Naive thymus-derived CD8-positive, alpha-beta T cell (primary cell): ENCODE measurements at regions not wholly inside any gene's neighbourhood (a gene's known extent, or its start where the extent isn't known, plus 50 kb on each side); places are given as distances from the start of the nearest gene placed in this dataset.

Source experiments
- ATAC-seq, 2 donors: fragments of 150-1000 bp; cut with Tn5 transposase in 1 of 2; sonication (Bioruptor Pico), chemical (Tn5 transposase) in 1 of 2; 1 replicate in 1 of 2; 2 replicates in 1 of 2; pipeline ENCODE4 v1.10.0; 2021; ENCODE audit warnings: mild to moderate bottlenecking in 2 of 2, moderate library complexity in 2 of 2
- POLR2A ChIA-PET: fragments of 350-600 bp; sonication (Branson Sonifier 250); formaldehyde crosslinking; loops from one replicate; lab custom pipeline; 2021; ENCODE audit warnings: antibody characterized with exemption; lab: Charles Lee
- DNase-seq, 10 donors: peaks; one replicate each; pipeline versions ENCODE4 v3.0.0 to v3.0.0-alpha.2; 2020 to 2022
- H3K27ac Mint-ChIP-seq, 10 donors: one replicate each; pipeline ENCODE4 v1.8.0; 2020 to 2022; ENCODE audit warnings: mild to moderate bottlenecking in 10 of 10, mixed read lengths in 10 of 10, moderate library complexity in 4 of 10, inconsistent platforms in 1 of 10
- H3K27me3 Mint-ChIP-seq, 5 donors: one replicate each; pipeline ENCODE4 v1.8.0; 2021 to 2022; ENCODE audit warnings: mixed read lengths in 5 of 5
- H3K36me3 Mint-ChIP-seq, 3 donors: one replicate each; pipeline ENCODE4 v1.8.0; 2020 to 2022; ENCODE audit warnings: mixed read lengths in 3 of 3, mild to moderate bottlenecking in 2 of 3, inconsistent platforms in 1 of 3
- H3K4me1 Mint-ChIP-seq, 4 donors: one replicate each; pipeline ENCODE4 v1.8.0; 2021 to 2022; ENCODE audit warnings: mixed read lengths in 4 of 4
- H3K4me3 Mint-ChIP-seq, 10 donors: one replicate each; pipeline ENCODE4 v1.8.0; 2020 to 2022; ENCODE audit warnings: mild to moderate bottlenecking in 10 of 10, mixed read lengths in 10 of 10, moderate library complexity in 6 of 10, inconsistent platforms in 1 of 10
- H3K9me3 Mint-ChIP-seq, 9 donors: one replicate each; pipeline ENCODE4 v1.8.0; 2020 to 2022; ENCODE audit warnings: mixed read lengths in 9 of 9, mild to moderate bottlenecking in 3 of 9, inconsistent platforms in 1 of 9, moderate library complexity in 1 of 9

- peaks cover 0 to 4% (median 0%) of the 10 kb centered on the region in 9 donors for H3K9me3 Mint-ChIP-seq
- H3K27ac Mint-ChIP-seq: peak overlapping the region in 1 of 10 donors; percentile 60
- H3K4me3 Mint-ChIP-seq: no peak overlapping the region
- POLR2A ChIA-PET: no interaction called here
- peaks cover 0 to 8% (median 6%) of the 10 kb centered on the region in 5 donors for H3K27me3 Mint-ChIP-seq
- no peak for DNase-seq
- ATAC-seq: no peak
- H3K4me1 Mint-ChIP-seq: peaks cover 0 to 19% (median 4%) of the 10 kb centered on the region in 4 donors
- H3K36me3 Mint-ChIP-seq: peaks cover 0 to 5% (median 0%) of the 10 kb centered on the region in 3 donors
Observed at GRCh38 chr2:11988691-11989353, 242.4 kb downstream of the LPIN1 start.

- POLR2A ChIA-PET: no interaction called here
Observed at GRCh38 chr2:11989354-11989703, 242.9 kb downstream of the LPIN1 start.

GRCh38 chr2:11990576-11990975 is 244.1 kb downstream of the LPIN1 start:
- DNase-seq: no peak
- peaks cover 0 to 8% (median 4%) of the 10 kb centered on the region in 4 donors for H3K4me1 Mint-ChIP-seq
- POLR2A ChIA-PET: interaction anchor here (0.5 kb wide), 1 partner anchor 41 kb away, joined by 4 read pairs; no protein-coding TSS in a partner anchor
- peaks cover 0 to 16% (median 4%) of the 10 kb centered on the region in 3 donors for H3K36me3 Mint-ChIP-seq
- H3K27me3 Mint-ChIP-seq: peaks cover 0 to 10% (median 6%) of the 10 kb centered on the region in 5 donors
- ATAC-seq: no peak
- peaks cover 0 to 22% (median 6%) of the 10 kb centered on the region in 9 donors for H3K9me3 Mint-ChIP-seq
- H3K4me3 Mint-ChIP-seq: no peak overlapping the region
- no peak overlapping the region for H3K27ac Mint-ChIP-seq

More at GRCh38 chr2:11989354-11989703, 242.9 kb downstream of the LPIN1 start:
- no peak for DNase-seq
- peaks cover 0 to 10% (median 6%) of the 10 kb centered on the region in 5 donors for H3K27me3 Mint-ChIP-seq
- no peak for ATAC-seq
- peaks cover 0 to 19% (median 4%) of the 10 kb centered on the region in 4 donors for H3K4me1 Mint-ChIP-seq
- peaks cover 0 to 7% (median 0%) of the 10 kb centered on the region in 3 donors for H3K36me3 Mint-ChIP-seq
- peaks cover 0 to 9% (median 1%) of the 10 kb centered on the region in 9 donors for H3K9me3 Mint-ChIP-seq
- H3K4me3 Mint-ChIP-seq: no peak overlapping the region
- peak overlapping the region in 2 of 10 donors; percentile 9 to 60 for H3K27ac Mint-ChIP-seq

GRCh38 chr2:11993749-11994148 is 247.3 kb downstream of the LPIN1 start:
- no peak for ATAC-seq
- POLR2A ChIA-PET: no interaction called here
- Mint-ChIP-seq H3K9me3 (peaks cover 0 to 22% (median 7%) of the 10 kb centered on the region in 9 donors), H3K27me3 (peaks cover 0 to 12% (median 6%) of the 10 kb centered on the region in 5 donors), H3K4me3 (no peak overlapping the region), H3K27ac (no peak overlapping the region), H3K36me3 (peaks cover 0 to 17% (median 6%) of the 10 kb centered on the region in 3 donors), H3K4me1 (peaks cover 5 to 14% (median 7%) of the 10 kb centered on the region in 4 donors)
- DNase-seq: no peak

GRCh38 chr2:11995456-11995855 is 249.0 kb downstream of the LPIN1 start:
- Mint-ChIP-seq H3K4me3 (no peak overlapping the region), H3K36me3 (peaks cover 0 to 17% (median 6%) of the 10 kb centered on the region in 3 donors), H3K27me3 (peaks cover 0 to 12% (median 6%) of the 10 kb centered on the region in 5 donors), H3K9me3 (peaks cover 0 to 22% (median 7%) of the 10 kb centered on the region in 9 donors), H3K27ac (peak overlapping the region in 1 of 10 donors; percentile 25), H3K4me1 (peaks cover 5 to 14% (median 7%) of the 10 kb centered on the region in 4 donors)
- POLR2A ChIA-PET: interaction anchor here (0.6 kb wide), 1 partner anchor 563 kb away, joined by 3 read pairs; no protein-coding TSS in a partner anchor
- ATAC-seq (no peak), DNase-seq (no peak)

GRCh38 chr2:11996618-11997017 is 250.2 kb downstream of the LPIN1 start:
- ATAC-seq: no peak
- POLR2A ChIA-PET: no interaction called here

DNA sequence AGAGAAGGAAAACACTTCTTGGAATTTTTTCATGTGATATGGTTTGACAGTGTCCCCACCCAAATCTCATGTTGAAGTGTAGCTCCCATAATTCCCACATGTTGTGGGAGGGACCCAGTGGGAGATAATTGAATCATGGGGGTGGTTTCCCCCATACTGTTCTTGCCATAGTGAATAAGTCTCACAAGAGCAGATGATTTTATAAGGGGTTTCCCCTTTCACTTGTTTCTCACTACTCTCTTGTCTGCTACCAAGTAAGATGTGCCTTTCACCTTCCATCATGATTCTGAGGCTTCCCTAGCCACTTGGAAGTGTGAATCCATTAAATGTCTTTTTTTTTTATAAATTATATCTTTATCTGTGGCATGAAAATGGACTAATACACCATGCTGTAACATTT is 250.7 kb downstream of the LPIN1 start:
- H3K36me3 Mint-ChIP-seq: peaks cover 0 to 17% (median 6%) of the 10 kb centered on the region in 3 donors
- DNase-seq (no peak), ATAC-seq (no peak)
- H3K9me3 Mint-ChIP-seq: peaks cover 0 to 22% (median 7%) of the 10 kb centered on the region in 9 donors
- H3K4me3 Mint-ChIP-seq: no peak overlapping the region
- H3K27me3 Mint-ChIP-seq: peaks cover 2 to 25% (median 11%) of the 10 kb centered on the region in 5 donors
- POLR2A ChIA-PET: no interaction called here
- H3K27ac Mint-ChIP-seq: no peak overlapping the region
- peaks cover 8 to 13% (median 10%) of the 10 kb centered on the region in 4 donors for H3K4me1 Mint-ChIP-seq

More at GRCh38 chr2:11996618-11997017, 250.2 kb downstream of the LPIN1 start:
- no peak for DNase-seq
- H3K9me3 Mint-ChIP-seq: peaks cover 0 to 22% (median 7%) of the 10 kb centered on the region in 9 donors
- H3K27me3 Mint-ChIP-seq: peaks cover 2 to 24% (median 7%) of the 10 kb centered on the region in 5 donors
- H3K27ac Mint-ChIP-seq: no peak overlapping the region
- H3K36me3 Mint-ChIP-seq: peaks cover 0 to 17% (median 6%) of the 10 kb centered on the region in 3 donors
- peaks cover 5 to 10% (median 7%) of the 10 kb centered on the region in 4 donors for H3K4me1 Mint-ChIP-seq
- H3K4me3 Mint-ChIP-seq: no peak overlapping the region

GRCh38 chr2:11998218-11998617 is 251.8 kb downstream of the LPIN1 start:
- H3K27ac Mint-ChIP-seq: no peak overlapping the region
- H3K4me3 Mint-ChIP-seq: no peak overlapping the region
- H3K36me3 Mint-ChIP-seq: peaks cover 0 to 17% (median 6%) of the 10 kb centered on the region in 3 donors
- DNase-seq (peak in 2 of 10 donors; percentile 8 to 21), ATAC-seq (peak in 1 of 2 donors; percentile 69)
- H3K9me3 Mint-ChIP-seq: peaks cover 0 to 22% (median 7%) of the 10 kb centered on the region in 9 donors
- peaks cover 10 to 15% (median 10%) of the 10 kb centered on the region in 4 donors for H3K4me1 Mint-ChIP-seq
- H3K27me3 Mint-ChIP-seq: peaks cover 4 to 25% (median 11%) of the 10 kb centered on the region in 5 donors
- POLR2A ChIA-PET: no interaction called here

GRCh38 chr2:11998626-11999378 is 252.4 kb downstream of the LPIN1 start:
- Mint-ChIP-seq H3K9me3 (peaks cover 0 to 18% (median 7%) of the 10 kb centered on the region in 9 donors), H3K36me3 (peaks cover 0 to 12% (median 6%) of the 10 kb centered on the region in 3 donors), H3K4me3 (no peak overlapping the region), H3K27ac (no peak overlapping the region), H3K4me1 (peaks cover 6 to 15% (median 10%) of the 10 kb centered on the region in 4 donors), H3K27me3 (peaks cover under 1 to 22% (median 11%) of the 10 kb centered on the region in 5 donors)
- DNase-seq (no peak), ATAC-seq (no peak)
- POLR2A ChIA-PET: interaction anchor here (0.6 kb wide), 1 partner anchor 476 kb away, joined by 5 read pairs; no protein-coding TSS in a partner anchor

DNA sequence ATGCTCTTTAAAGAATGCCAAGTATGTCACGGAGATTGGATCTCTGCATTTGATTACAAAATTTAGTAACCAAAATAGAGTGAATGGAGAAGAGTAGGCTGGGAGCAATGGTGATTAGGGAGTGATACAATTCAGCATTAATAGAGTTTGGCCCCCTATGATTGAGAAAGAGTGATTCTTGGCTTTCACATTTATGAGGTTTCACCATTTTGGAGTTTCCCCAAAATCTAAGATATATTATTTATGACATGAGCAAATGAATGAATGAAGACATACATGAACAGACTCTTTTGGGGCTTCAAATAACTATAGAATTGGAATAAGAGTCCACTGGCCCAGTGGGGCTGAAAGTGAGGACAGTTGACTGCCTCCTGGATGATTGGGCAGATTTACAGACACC is 255.2 kb downstream of the LPIN1 start:
- Mint-ChIP-seq H3K36me3 (peaks cover 0 to 1% (median 0%) of the 10 kb centered on the region in 3 donors), H3K4me1 (peaks cover 11 to 37% (median 31%) of the 10 kb centered on the region in 4 donors), H3K4me3 (no peak overlapping the region), H3K27me3 (peaks cover 0 to 18% (median 12%) of the 10 kb centered on the region in 5 donors), H3K9me3 (no peaks in the 10 kb centered on the region), H3K27ac (no peak overlapping the region)
- POLR2A ChIA-PET: no interaction called here
- DNase-seq (no peak), ATAC-seq (no peak)

DNA sequence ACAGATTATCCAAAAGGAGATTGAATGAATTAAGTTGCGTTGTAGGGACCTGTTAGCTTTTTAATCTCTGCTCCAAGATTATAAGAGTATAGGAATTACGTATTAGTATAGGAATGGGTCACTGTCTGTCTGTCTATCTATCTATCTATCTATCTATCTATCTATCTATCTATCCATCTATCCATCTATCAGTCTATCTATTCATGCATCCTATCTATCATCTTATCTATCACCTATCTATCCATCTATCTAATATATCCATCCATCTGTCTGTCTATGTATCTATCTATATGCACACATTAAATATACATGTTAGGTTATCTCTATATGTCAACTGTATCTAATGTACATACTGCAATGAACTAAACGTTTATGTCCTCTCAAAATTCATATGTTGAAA is 255.8 kb downstream of the LPIN1 start:
- POLR2A ChIA-PET: no interaction called here
- Mint-ChIP-seq H3K9me3 (no peaks in the 10 kb centered on the region), H3K27ac (no peak overlapping the region)

DNA sequence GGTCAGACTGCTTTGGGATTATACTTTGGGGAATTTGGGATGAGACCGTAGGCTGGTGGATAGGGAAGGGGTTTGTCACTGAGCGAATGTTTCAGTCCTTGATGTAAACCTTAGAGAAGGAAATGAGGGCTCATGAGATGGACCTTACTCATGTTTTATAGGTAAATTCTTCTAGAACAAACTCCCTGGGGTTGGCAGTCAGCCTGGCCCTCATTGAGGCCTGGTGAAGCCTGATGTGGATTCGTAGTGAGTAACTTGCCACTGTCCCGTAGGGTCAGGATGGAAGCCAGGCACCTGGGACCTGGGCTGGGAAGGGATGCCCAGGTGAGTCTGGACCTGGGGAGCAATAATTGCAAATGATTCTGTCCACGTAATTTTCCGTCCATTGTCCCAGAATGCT is 258.3 kb downstream of the LPIN1 start:
- peak overlapping the region in 2 of 10 donors; percentile 32 to 36 for H3K4me3 Mint-ChIP-seq
- peaks cover 0 to 19% (median 12%) of the 10 kb centered on the region in 5 donors for H3K27me3 Mint-ChIP-seq

More for the DNA sequence above, 255.8 kb downstream of the LPIN1 start:
- DNase-seq (no peak), ATAC-seq (no peak)
- H3K4me1 Mint-ChIP-seq: peaks cover 13 to 38% (median 32%) of the 10 kb centered on the region in 4 donors
- H3K4me3 Mint-ChIP-seq: no peak overlapping the region
- peaks cover 0 to 1% (median 0%) of the 10 kb centered on the region in 3 donors for H3K36me3 Mint-ChIP-seq
- H3K27me3 Mint-ChIP-seq: peaks cover 0 to 18% (median 12%) of the 10 kb centered on the region in 5 donors

More for the DNA sequence above, 258.3 kb downstream of the LPIN1 start:
- POLR2A ChIA-PET: no interaction called here
- ATAC-seq (no peak), DNase-seq (no peak)
- H3K27ac Mint-ChIP-seq: no peak overlapping the region
- peaks cover 13 to 43% (median 28%) of the 10 kb centered on the region in 4 donors for H3K4me1 Mint-ChIP-seq
- no peaks in the 10 kb centered on the region for H3K36me3 Mint-ChIP-seq
- no peaks in the 10 kb centered on the region for H3K9me3 Mint-ChIP-seq
